GM23338 (cell line): ENCODE measurements at regions not wholly inside any gene's neighbourhood (a gene's known extent, or its start where the extent isn't known, plus 50 kb on each side); places are given as distances from the start of the nearest gene placed in this dataset.

Experiments
- ETS1 ChIP-seq: IDR thresholded peaks from 2 replicates; pipeline ENCODE4 v1.6.1; 2016; ENCODE audit warnings: antibody characterized with exemption
- POLR2AphosphoS5 ChIP-seq: IDR thresholded peaks from 2 replicates; pipeline ENCODE4 v1.6.1; 2016; ENCODE audit warnings: antibody characterized with exemption, low read depth
- STAT1 ChIP-seq: IDR thresholded peaks from one replicate; pipeline ENCODE4 v1.6.1; 2016; ENCODE audit warnings: antibody characterized with exemption; ENCODE audit not compliant: unreplicated experiment
- TF ChIP-seq, protein P1 (sequence below), 2 experiments: fragments of 200-600 bp in 1 of 2; sonication (generic) in 1 of 2; conservative IDR thresholded peaks; 2 replicates each; pipeline versions ENCODE4 v1.5.1 to v1.6.1; 2016 to 2017; ENCODE audit warnings: antibody characterized with exemption in 2 of 2, low read depth in 2 of 2, mild to moderate bottlenecking in 2 of 2, moderate library complexity in 1 of 2
- TF ChIP-seq, protein P2 (sequence below): IDR thresholded peaks from one replicate; pipeline ENCODE4 v1.6.1; 2018; ENCODE audit warnings: antibody characterized with exemption; ENCODE audit not compliant: unreplicated experiment

DNA sequence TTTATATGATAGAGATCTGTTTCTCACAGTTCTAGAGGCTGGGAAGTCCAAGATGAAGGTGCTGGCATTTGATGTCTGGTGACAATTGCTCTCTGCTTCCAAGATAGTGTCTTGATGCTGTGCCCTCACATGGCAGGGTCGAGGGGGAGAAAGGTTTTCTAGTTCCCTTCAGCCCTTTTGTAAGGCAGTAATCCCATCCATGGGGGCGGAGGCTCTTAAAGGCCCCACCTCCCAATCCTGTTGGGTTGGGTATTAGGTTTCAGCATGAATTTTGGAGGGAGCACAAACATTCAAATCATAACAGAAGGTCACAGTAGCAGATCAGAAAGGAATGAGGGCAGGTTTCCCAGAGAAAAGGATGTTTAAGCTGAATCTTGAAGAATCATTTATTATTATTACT, 601.7 kb upstream of the ZNF717 start:
- TF ChIP-seq POLR2AphosphoS5, result no peak
- TF ChIP-seq, protein P1, sequence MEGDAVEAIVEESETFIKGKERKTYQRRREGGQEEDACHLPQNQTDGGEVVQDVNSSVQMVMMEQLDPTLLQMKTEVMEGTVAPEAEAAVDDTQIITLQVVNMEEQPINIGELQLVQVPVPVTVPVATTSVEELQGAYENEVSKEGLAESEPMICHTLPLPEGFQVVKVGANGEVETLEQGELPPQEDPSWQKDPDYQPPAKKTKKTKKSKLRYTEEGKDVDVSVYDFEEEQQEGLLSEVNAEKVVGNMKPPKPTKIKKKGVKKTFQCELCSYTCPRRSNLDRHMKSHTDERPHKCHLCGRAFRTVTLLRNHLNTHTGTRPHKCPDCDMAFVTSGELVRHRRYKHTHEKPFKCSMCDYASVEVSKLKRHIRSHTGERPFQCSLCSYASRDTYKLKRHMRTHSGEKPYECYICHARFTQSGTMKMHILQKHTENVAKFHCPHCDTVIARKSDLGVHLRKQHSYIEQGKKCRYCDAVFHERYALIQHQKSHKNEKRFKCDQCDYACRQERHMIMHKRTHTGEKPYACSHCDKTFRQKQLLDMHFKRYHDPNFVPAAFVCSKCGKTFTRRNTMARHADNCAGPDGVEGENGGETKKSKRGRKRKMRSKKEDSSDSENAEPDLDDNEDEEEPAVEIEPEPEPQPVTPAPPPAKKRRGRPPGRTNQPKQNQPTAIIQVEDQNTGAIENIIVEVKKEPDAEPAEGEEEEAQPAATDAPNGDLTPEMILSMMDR (conservative IDR thresholded peaks at IDR 0.05; ENCODE audit: low read depth in 2 of 2), result no peak
- TF ChIP-seq, protein P2, sequence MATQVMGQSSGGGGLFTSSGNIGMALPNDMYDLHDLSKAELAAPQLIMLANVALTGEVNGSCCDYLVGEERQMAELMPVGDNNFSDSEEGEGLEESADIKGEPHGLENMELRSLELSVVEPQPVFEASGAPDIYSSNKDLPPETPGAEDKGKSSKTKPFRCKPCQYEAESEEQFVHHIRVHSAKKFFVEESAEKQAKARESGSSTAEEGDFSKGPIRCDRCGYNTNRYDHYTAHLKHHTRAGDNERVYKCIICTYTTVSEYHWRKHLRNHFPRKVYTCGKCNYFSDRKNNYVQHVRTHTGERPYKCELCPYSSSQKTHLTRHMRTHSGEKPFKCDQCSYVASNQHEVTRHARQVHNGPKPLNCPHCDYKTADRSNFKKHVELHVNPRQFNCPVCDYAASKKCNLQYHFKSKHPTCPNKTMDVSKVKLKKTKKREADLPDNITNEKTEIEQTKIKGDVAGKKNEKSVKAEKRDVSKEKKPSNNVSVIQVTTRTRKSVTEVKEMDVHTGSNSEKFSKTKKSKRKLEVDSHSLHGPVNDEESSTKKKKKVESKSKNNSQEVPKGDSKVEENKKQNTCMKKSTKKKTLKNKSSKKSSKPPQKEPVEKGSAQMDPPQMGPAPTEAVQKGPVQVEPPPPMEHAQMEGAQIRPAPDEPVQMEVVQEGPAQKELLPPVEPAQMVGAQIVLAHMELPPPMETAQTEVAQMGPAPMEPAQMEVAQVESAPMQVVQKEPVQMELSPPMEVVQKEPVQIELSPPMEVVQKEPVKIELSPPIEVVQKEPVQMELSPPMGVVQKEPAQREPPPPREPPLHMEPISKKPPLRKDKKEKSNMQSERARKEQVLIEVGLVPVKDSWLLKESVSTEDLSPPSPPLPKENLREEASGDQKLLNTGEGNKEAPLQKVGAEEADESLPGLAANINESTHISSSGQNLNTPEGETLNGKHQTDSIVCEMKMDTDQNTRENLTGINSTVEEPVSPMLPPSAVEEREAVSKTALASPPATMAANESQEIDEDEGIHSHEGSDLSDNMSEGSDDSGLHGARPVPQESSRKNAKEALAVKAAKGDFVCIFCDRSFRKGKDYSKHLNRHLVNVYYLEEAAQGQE, result no peak
- no peak for TF ChIP-seq STAT1
- TF ChIP-seq ETS1, result no peak
